ENCODE measurements at regions not wholly inside any gene's neighbourhood (a gene's known extent, or its start where the extent isn't known, plus 50 kb on each side); places are given as distances from the start of the nearest gene placed in this dataset.

- no peak for TF ChIP-seq POLR2A (IDR thresholded peaks at IDR 0.05)
- TF ChIP-seq, protein P1, sequence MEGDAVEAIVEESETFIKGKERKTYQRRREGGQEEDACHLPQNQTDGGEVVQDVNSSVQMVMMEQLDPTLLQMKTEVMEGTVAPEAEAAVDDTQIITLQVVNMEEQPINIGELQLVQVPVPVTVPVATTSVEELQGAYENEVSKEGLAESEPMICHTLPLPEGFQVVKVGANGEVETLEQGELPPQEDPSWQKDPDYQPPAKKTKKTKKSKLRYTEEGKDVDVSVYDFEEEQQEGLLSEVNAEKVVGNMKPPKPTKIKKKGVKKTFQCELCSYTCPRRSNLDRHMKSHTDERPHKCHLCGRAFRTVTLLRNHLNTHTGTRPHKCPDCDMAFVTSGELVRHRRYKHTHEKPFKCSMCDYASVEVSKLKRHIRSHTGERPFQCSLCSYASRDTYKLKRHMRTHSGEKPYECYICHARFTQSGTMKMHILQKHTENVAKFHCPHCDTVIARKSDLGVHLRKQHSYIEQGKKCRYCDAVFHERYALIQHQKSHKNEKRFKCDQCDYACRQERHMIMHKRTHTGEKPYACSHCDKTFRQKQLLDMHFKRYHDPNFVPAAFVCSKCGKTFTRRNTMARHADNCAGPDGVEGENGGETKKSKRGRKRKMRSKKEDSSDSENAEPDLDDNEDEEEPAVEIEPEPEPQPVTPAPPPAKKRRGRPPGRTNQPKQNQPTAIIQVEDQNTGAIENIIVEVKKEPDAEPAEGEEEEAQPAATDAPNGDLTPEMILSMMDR (IDR thresholded peaks at IDR 0.05), result no peak
Observed at GRCh38 chr12:69108037-69108436, 131.3 kb upstream of the CPSF6 start.

Data from Peyer's patch (tissue), 4 donors.